ENCODE measurements at regions not wholly inside any gene's neighbourhood (a gene's known extent, or its start where the extent isn't known, plus 50 kb on each side); places are given as distances from the start of the nearest gene placed in this dataset.

- TF ChIP-seq POLR2AphosphoS5 (IDR thresholded peaks at IDR 0.05) (no peak), CTCF (IDR thresholded peaks at IDR 0.05) (no peak), POLR2A (IDR thresholded peaks at IDR 0.05) (no peak)
Observed at GRCh38 chr9:90088434-90088833, 483.6 kb downstream of the GADD45G start.

All from upper lobe of left lung (tissue), 4 donors.